ENCODE measurements at regions not wholly inside any gene's neighbourhood (a gene's known extent, or its start where the extent isn't known, plus 50 kb on each side); places are given as distances from the start of the nearest gene placed in this dataset.

DNA sequence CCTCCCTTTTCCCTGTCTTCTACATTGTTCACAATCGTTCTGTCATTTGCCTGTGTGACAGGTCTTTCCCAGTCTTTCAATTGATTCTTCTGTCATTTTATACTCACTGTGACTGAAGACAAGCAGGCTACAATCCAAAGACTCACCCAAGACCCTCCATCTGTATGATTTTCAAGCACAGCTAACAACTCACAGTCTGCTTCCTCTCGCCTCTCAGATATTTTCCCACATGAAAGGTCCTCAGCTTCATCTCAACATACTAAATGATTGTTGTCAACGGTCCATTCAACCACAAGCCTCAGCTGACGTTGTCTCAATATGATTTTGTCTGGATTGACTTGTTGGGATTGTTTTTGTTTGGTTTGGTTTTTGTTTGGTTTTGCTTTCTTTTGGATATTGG, 346.5 kb downstream of the NFIB start:
- no peak for TF ChIP-seq CTCF (IDR thresholded peaks at IDR 0.05)
- no peak for TF ChIP-seq EP300 (IDR thresholded peaks at IDR 0.05)
